Tibial artery (tissue), 4 donors: ENCODE measurements at regions not wholly inside any gene's neighbourhood (a gene's known extent, or its start where the extent isn't known, plus 50 kb on each side); places are given as distances from the start of the nearest gene placed in this dataset.

Experiments
- DNase-seq, 2 donors: peaks; one replicate each; pipeline ENCODE4 v3.0.0-alpha.2; 2019
- H3K27ac ChIP-seq, 2 donors: fragments of 200-600 bp; sonication (generic) in 1 of 2; 1 replicate in 1 of 2; 2 replicates in 1 of 2; pipeline ENCODE4 v1.5.1; 2018 to 2019; ENCODE audit warnings: mild to moderate bottlenecking in 1 of 2
- H3K27me3 ChIP-seq, 2 donors: fragments of 200-600 bp; sonication (generic) in 1 of 2; one replicate each; pipeline versions ENCODE4 v1.5.1 to v1.6.0; 2016 to 2019
- H3K36me3 ChIP-seq, 3 donors: fragments of 200-600 bp; sonication (generic) in 2 of 3; one replicate each; pipeline ENCODE4 v1.5.1; 2016 to 2019; ENCODE audit warnings: mild to moderate bottlenecking in 2 of 3
- H3K4me1 ChIP-seq, 4 donors: fragments of 200-600 bp; sonication (generic) in 2 of 4; 1 replicate in 3 of 4; 2 replicates in 1 of 4; pipeline ENCODE4 v1.5.1; 2016 to 2019
- H3K4me3 ChIP-seq, 2 donors: fragments of 200-600 bp; sonication (generic) in 1 of 2; 1 replicate in 1 of 2; 2 replicates in 1 of 2; pipeline ENCODE4 v1.5.1; 2018 to 2019; ENCODE audit warnings: mild to moderate bottlenecking in 2 of 2
- H3K9me3 ChIP-seq, 3 donors: fragments of 200-600 bp; sonication (generic) in 1 of 3; one replicate each; pipeline ENCODE4 v1.5.1; 2016 to 2019
- intact Hi-C: fragments of 100-400 bp; cut with DNase I; formaldehyde crosslinking; loops from one replicate; pipeline ENCODE4 v1.15.0; 2023; ENCODE audit warnings: low total_unique reads
- TF ChIP-seq, protein P1 (sequence below), 2 experiments: fragments of 200-600 bp in 1 of 2; fragments of 450-650 bp in 1 of 2; IDR thresholded peaks; one replicate each; pipeline ENCODE4 v1.5.1; 2017 to 2019; ENCODE audit warnings: antibody characterized with exemption in 2 of 2, mild to moderate bottlenecking in 1 of 2, moderate library complexity in 1 of 2

DNA sequence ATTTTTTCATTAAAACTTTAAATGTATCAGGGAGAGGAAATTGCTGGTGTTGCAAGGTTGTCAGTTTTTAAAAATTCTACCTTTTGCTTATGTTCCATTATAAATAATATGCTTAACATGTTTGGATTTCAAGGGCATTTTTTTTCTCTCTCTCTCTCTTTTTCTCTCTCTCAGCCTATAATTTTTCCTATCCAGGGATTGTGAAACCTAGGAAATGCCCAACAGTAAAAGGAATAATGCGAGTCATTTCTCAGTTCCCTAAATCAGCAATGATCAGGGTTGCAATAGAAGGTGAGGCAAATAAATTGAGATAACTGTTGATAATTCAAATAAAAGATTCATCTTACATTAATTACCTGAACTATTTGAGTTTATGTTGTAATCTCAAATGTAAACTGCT is 53.2 kb upstream of the IFNGR1 start:
- intact Hi-C loops, result no loop called here
- TF ChIP-seq, protein P1, sequence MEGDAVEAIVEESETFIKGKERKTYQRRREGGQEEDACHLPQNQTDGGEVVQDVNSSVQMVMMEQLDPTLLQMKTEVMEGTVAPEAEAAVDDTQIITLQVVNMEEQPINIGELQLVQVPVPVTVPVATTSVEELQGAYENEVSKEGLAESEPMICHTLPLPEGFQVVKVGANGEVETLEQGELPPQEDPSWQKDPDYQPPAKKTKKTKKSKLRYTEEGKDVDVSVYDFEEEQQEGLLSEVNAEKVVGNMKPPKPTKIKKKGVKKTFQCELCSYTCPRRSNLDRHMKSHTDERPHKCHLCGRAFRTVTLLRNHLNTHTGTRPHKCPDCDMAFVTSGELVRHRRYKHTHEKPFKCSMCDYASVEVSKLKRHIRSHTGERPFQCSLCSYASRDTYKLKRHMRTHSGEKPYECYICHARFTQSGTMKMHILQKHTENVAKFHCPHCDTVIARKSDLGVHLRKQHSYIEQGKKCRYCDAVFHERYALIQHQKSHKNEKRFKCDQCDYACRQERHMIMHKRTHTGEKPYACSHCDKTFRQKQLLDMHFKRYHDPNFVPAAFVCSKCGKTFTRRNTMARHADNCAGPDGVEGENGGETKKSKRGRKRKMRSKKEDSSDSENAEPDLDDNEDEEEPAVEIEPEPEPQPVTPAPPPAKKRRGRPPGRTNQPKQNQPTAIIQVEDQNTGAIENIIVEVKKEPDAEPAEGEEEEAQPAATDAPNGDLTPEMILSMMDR (IDR thresholded peaks at IDR 0.05), result no peak
- no peaks in the 10 kb centered on the region for H3K27me3 ChIP-seq

DNA sequence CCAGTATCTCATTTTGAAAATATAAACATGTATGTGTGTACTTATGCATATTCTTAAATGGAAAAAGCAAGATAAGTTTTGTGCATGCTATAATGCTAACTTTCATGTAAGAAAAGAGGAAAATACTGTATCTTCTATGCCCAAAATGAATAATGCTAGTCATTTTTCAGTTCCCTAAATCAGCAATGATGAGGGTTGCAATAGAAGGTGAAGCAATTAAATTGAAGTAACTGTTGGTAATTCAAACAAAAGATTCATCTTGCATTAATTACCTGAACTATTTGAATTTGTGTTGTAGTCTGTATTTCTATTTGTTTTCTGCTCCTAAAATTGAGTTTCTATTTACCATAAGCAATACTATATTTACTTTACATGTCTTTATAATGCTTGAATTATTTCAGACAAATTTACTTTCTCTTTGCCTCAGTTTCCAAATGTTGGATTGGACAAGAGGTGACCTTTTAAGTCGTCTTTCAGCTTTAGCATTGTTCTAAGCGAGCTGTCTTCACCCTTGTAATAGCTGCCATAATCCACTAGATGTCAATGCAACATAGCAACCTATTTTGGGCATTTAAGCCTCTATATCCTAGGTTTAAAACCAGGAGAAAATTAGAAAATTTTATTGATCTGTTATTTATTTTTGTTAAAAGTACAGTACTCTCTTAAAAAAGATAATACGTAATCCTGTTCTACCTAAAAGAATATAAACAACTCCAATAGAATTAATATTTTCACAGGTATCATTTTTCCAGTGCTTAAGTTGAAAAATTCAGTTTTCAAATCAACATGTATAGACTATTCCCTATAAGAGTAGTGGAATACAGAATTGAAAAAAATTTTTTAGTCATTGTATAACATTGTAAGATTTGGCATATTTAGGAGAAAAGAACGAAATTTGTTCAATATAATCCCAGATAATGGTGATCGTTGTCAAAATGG is 52.3 kb upstream of the IFNGR1 start:
- TF ChIP-seq, protein P1 (IDR thresholded peaks at IDR 0.05), result peak; percentile 84 to 85
- DNase-seq, result no peak
- Histone ChIP-seq H3K4me3 (no peak overlapping the region), H3K36me3 (no peaks in the 10 kb centered on the region), H3K27me3 (no peaks in the 10 kb centered on the region), H3K27ac (no peak overlapping the region), H3K9me3 (no peaks in the 10 kb centered on the region), H3K4me1 (no peaks in the 10 kb centered on the region)
- intact Hi-C loops, result no loop called here

More for the DNA sequence above, 53.2 kb upstream of the IFNGR1 start:
- no peak for DNase-seq
- Histone ChIP-seq H3K9me3 (no peaks in the 10 kb centered on the region), H3K27ac (no peak overlapping the region), H3K4me1 (no peaks in the 10 kb centered on the region), H3K36me3 (no peaks in the 10 kb centered on the region), H3K4me3 (no peak overlapping the region)

DNA sequence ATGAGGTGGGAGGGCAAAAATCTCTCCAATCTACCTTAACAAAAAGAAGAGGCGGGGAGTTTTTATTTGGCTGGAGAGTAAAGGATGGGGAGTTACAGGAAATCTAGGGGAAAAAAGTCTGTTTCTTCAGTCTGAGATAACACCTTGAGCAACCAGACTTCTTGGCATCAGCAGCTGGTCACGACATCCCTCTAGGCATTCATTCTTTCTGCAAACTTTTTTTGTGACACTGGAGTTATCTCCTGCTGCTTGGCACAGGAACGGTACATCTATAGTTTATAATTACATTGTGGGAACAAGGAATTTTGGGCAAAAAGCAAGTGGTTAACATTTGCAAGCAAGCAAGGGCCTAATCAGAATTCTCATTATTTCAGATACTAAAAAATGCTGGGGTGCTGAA is 50.6 kb upstream of the IFNGR1 start:
- Histone ChIP-seq H3K9me3 (no peaks in the 10 kb centered on the region), H3K27ac (no peak overlapping the region), H3K36me3 (no peaks in the 10 kb centered on the region), H3K27me3 (no peaks in the 10 kb centered on the region), H3K4me1 (no peaks in the 10 kb centered on the region), H3K4me3 (no peak overlapping the region)
- no peak for DNase-seq
- TF ChIP-seq, protein P1 (IDR thresholded peaks at IDR 0.05), result no peak
- intact Hi-C loops, result no loop called here

DNA sequence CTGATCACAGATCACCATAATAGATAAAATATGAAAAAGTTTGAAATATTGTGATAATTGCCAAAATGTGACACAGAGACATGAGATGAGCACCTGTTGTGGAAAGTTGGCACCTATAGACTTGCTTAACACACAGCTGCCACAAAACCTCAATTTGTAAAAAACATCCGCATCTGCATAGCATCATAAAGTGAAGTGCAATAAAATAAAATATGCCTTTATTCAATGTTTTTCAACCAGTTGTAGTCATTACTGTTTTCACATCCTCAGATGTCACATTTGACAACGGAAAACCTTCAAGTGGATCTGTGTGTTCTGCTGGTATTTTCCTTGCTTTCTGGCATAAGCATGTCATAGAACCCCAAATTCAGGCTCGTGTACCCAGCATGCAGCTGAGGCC is 50.2 kb upstream of the IFNGR1 start:
- H3K9me3 ChIP-seq, result no peaks in the 10 kb centered on the region
- TF ChIP-seq, protein P1 (IDR thresholded peaks at IDR 0.05), result no peak
- H3K27ac ChIP-seq, result no peak overlapping the region
- intact Hi-C loops, result no loop called here
- no peaks in the 10 kb centered on the region for H3K36me3 ChIP-seq
- H3K4me3 ChIP-seq, result no peak overlapping the region
- no peaks in the 10 kb centered on the region for H3K4me1 ChIP-seq
- no peaks in the 10 kb centered on the region for H3K27me3 ChIP-seq
- no peak for DNase-seq
